Ovary (tissue), 3 donors: ENCODE measurements at regions not wholly inside any gene's neighbourhood (a gene's known extent, or its start where the extent isn't known, plus 50 kb on each side); places are given as distances from the start of the nearest gene placed in this dataset.

ENCODE experiments used
- POLR2A ChIP-seq: fragments of 450-650 bp; IDR thresholded peaks from one replicate; pipeline ENCODE4 v1.6.1; 2017; ENCODE audit warnings: antibody characterized with exemption, mild to moderate bottlenecking, moderate library complexity
- TF ChIP-seq, protein P1 (sequence below), 3 donors: fragments of 450-650 bp in 2 of 3; fragments of 200-600 bp in 1 of 3; IDR thresholded peaks; one replicate each; pipeline versions ENCODE4 v1.5.1 to v1.8.0; 2016 to 2022; ENCODE audit warnings: antibody characterized with exemption in 3 of 3, mild to moderate bottlenecking in 1 of 3
- donor health status: DM: no; HTN: no; CAD: no.

DNA sequence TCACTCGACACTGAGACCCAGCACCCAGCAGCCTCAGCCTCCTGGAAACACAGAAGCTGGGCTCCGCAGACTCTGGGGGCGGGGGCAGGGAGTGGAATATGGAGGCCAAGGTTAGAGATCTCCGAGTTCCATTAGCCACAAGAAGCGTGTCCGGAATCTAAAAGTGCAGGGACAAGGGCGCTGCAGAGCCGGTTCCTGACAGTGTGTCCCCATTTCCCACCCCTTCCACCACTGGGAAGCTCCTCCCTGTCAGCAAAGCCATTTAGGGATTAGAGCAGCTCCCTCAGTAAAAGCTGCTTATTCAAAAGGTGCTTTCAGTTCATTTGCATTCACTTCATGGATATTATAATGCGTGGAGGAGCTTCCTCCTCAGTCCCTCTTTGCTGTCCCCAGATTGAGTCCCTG, 74.1 kb upstream of the HSPA9 start:
- TF ChIP-seq, protein P1, sequence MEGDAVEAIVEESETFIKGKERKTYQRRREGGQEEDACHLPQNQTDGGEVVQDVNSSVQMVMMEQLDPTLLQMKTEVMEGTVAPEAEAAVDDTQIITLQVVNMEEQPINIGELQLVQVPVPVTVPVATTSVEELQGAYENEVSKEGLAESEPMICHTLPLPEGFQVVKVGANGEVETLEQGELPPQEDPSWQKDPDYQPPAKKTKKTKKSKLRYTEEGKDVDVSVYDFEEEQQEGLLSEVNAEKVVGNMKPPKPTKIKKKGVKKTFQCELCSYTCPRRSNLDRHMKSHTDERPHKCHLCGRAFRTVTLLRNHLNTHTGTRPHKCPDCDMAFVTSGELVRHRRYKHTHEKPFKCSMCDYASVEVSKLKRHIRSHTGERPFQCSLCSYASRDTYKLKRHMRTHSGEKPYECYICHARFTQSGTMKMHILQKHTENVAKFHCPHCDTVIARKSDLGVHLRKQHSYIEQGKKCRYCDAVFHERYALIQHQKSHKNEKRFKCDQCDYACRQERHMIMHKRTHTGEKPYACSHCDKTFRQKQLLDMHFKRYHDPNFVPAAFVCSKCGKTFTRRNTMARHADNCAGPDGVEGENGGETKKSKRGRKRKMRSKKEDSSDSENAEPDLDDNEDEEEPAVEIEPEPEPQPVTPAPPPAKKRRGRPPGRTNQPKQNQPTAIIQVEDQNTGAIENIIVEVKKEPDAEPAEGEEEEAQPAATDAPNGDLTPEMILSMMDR (IDR thresholded peaks at IDR 0.05) = no peak
- TF ChIP-seq POLR2A = no peak
